ENCODE measurements at regions not wholly inside any gene's neighbourhood (a gene's known extent, or its start where the extent isn't known, plus 50 kb on each side); places are given as distances from the start of the nearest gene placed in this dataset.

GRCh38 chr4:174157106-174157607, 126.3 kb downstream of the FBXO8 start (continued):
- TF ChIP-seq BCLAF1 (IDR thresholded peaks at IDR 0.05; ENCODE audit: borderline replicate concordance in 1 of 2, control insufficient read depth in 1 of 2, low read depth in 2 of 2, low read length in 1 of 2), result no peak
- TF ChIP-seq TBL1XR1 (IDR thresholded peaks at IDR 0.05; ENCODE audit: low read length in 2 of 2), result peak in 1 of 2 experiments; percentile 36; a peak in 1 of 4 replicates

- Histone ChIP-seq H3K4me3 (no peak overlapping the region), H3K9ac (ENCODE audit: insufficient read depth in 1 of 2, low read depth in 2 of 2, low read length in 2 of 2) (peak overlapping the region in 1 of 2 experiments; percentile 39; a peak in 2 of 4 replicates), H3K79me2 (ENCODE audit: control insufficient read depth, insufficient read depth, low read length) (no peaks in the 10 kb centered on the region), H3K27ac (ENCODE audit: extremely low read depth, low read depth, low read length) (peak overlapping the region; percentile 59; the same call in 2 of the 3 replicates), H4K20me1 (replicated peaks; ENCODE audit: control insufficient read depth, insufficient read depth, low read length) (no peaks in the 10 kb centered on the region), H3K27me3 (ENCODE audit: control insufficient read depth in 2 of 2, insufficient read depth in 2 of 2, low read length in 2 of 2) (no peaks in the 10 kb centered on the region), H3K9me1 (ENCODE audit: control insufficient read depth, insufficient read depth, low read length) (no peaks in the 10 kb centered on the region), H3K4me1 (replicated peaks in 1 of 2; ENCODE audit: control insufficient read depth in 2 of 2, insufficient read depth in 2 of 2, low read length in 2 of 2) (peaks cover 5 to 15% of the 10 kb centered on the region in 2 experiments), H3K36me3 (ENCODE audit: control insufficient read depth, insufficient read depth, low read length) (no peaks in the 10 kb centered on the region), H3K9me3 (replicated peaks; ENCODE audit: control insufficient read depth, insufficient read depth, low read depth, low read length) (no peaks in the 10 kb centered on the region; the same call in 1 of the 2 replicates), H3K4me2 (ENCODE audit: insufficient read depth, low read length) (no peak overlapping the region), H2AFZ (ENCODE audit: low read depth, low read length) (peak overlapping the region; percentile 80)
- intact Hi-C loops (cut with micrococcal nuclease) (loop anchor here (1.0 to 10.0 kb wide), 5 partner anchors 149 to 652 kb away; no protein-coding TSS in a partner anchor), in situ Hi-C loops (cut with MboI) (no loop called here)
- ChIA-PET POLR2A (no interaction called here), CTCF (ENCODE audit: low intra/inter-chr PET ratio) (interaction anchor here (0.7 kb wide), 1 partner anchor 651 kb away, joined by 4 read pairs; no protein-coding TSS in a partner anchor)
- FAIRE-seq (peak; percentile 82), DNase-seq (ENCODE audit: extremely low read depth in 1 of 4, low spot score in 3 of 4) (peak; percentile 39 to 80 (median 48)), ATAC-seq (peak; percentile 88)
- WGBS (ENCODE audit: insufficient coverage, low coverage, missing lambda C conversion rate), result 1% methylated on average over 3 of the region's 3 CpGs
- no TSS peak for BruUV-seq (replicated peaks)
- TF ChIP-seq STAT5B (CRISPR knock-in tag; IDR thresholded peaks at IDR 0.05) (no peak), ZNF217 (CRISPR knock-in tag; IDR thresholded peaks at IDR 0.05) (no peak), FOXM1 (IDR thresholded peaks at IDR 0.05; ENCODE audit: low read depth) (0 out of 2 replicates have a peak, but pooled peaks have one; percentile 31), FOXM1 (CRISPR knock-in tag; IDR thresholded peaks at IDR 0.05; ENCODE audit: low read depth) (no peak), RFX1 (IDR thresholded peaks at IDR 0.05) (no peak), BRD9 (IDR thresholded peaks at IDR 0.05; ENCODE audit: low read depth, partially characterized antibody) (peak; percentile 84), ZNF143 (CRISPR knock-in tag; IDR thresholded peaks at IDR 0.05) (no peak), CHAMP1 (IDR thresholded peaks at IDR 0.05) (peak; percentile 27; the same call in 1 of the 2 replicates), ZNF717 (CRISPR knock-in tag; IDR thresholded peaks at IDR 0.05) (no peak), CC2D1A (IDR thresholded peaks at IDR 0.05) (0 out of 2 replicates have a peak, but pooled peaks have one; percentile 40), E2F3 (CRISPR knock-in tag; IDR thresholded peaks at IDR 0.05) (no peak), TEAD1 (CRISPR knock-in tag; IDR thresholded peaks at IDR 0.05) (no peak), PML (IDR thresholded peaks at IDR 0.05; ENCODE audit: low read length) (no peak), NFXL1 (CRISPR knock-in tag; IDR thresholded peaks at IDR 0.05) (no peak)
Observed at GRCh38 chr4:174156239-174156826, 127.1 kb downstream of the FBXO8 start.

Measured in K562 (cell line).